Testis (tissue), 2 donors: ENCODE measurements at regions not wholly inside any gene's neighbourhood (a gene's known extent, or its start where the extent isn't known, plus 50 kb on each side); places are given as distances from the start of the nearest gene placed in this dataset.

Source experiments
- POLR2A ChIP-seq: fragments of 450-650 bp; IDR thresholded peaks from one replicate; pipeline ENCODE4 v1.6.1; 2017; ENCODE audit warnings: antibody characterized with exemption, mild to moderate bottlenecking, moderate library complexity
- TF ChIP-seq, protein P1 (sequence below), 3 experiments: fragments of 450-650 bp in 2 of 3; fragments of 200-600 bp in 1 of 3; sonication (generic) in 1 of 3; IDR thresholded peaks; one replicate each; pipeline ENCODE4 v1.5.1; 2016 to 2019; ENCODE audit warnings: antibody characterized with exemption in 3 of 3, mild to moderate bottlenecking in 2 of 3, moderate library complexity in 1 of 3

DNA sequence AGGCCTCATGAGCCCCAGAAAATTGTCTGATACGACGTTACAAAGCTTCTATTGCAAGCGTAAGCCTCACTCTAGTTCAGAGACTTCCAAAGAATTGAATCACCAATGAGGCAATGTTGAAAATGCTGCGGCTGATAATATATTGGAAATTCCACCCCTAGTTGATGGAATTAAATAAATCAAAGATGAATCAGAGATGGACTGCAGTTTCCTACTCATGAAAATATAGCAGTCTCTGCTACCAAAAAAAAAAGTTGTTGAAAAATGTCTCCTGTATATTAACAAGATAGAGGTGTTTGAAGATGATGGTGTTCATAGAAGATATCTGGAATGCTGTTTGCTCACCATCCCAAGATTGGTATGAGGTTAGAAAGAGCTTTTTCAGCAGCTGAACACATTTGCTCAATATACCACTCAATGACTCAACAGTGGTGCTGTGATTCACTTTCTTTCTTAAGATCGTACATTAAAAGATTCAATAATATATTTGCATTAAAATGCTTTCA is 99.8 kb upstream of the ARHGAP28 start:
- TF ChIP-seq, protein P1, sequence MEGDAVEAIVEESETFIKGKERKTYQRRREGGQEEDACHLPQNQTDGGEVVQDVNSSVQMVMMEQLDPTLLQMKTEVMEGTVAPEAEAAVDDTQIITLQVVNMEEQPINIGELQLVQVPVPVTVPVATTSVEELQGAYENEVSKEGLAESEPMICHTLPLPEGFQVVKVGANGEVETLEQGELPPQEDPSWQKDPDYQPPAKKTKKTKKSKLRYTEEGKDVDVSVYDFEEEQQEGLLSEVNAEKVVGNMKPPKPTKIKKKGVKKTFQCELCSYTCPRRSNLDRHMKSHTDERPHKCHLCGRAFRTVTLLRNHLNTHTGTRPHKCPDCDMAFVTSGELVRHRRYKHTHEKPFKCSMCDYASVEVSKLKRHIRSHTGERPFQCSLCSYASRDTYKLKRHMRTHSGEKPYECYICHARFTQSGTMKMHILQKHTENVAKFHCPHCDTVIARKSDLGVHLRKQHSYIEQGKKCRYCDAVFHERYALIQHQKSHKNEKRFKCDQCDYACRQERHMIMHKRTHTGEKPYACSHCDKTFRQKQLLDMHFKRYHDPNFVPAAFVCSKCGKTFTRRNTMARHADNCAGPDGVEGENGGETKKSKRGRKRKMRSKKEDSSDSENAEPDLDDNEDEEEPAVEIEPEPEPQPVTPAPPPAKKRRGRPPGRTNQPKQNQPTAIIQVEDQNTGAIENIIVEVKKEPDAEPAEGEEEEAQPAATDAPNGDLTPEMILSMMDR (IDR thresholded peaks at IDR 0.05): no peak
- TF ChIP-seq POLR2A: no peak
